ENCODE measurements at regions not wholly inside any gene's neighbourhood (a gene's known extent, or its start where the extent isn't known, plus 50 kb on each side); places are given as distances from the start of the nearest gene placed in this dataset.

GRCh38 chr13:79830945-79831344, 350.0 kb downstream of the NDFIP2 start:
- TF ChIP-seq POLR2A (IDR thresholded peaks at IDR 0.05) (no peak), CTCF (IDR thresholded peaks at IDR 0.05) (no peak)
